Caco-2 (cell line): ENCODE measurements at regions not wholly inside any gene's neighbourhood (a gene's known extent, or its start where the extent isn't known, plus 50 kb on each side); places are given as distances from the start of the nearest gene placed in this dataset.

Source experiments
- BruUV-seq: library from RNA; stranded (reverse); fragments of 400-500 nt; replicated peaks from 2 replicates; lab custom pipeline; 2021; lab: Mats Ljungman, UMichigan
- CTCF ChIA-PET: fragments of 300-600 bp; sonication (Branson Sonifier 250); formaldehyde crosslinking; loops from one replicate; lab custom pipeline; 2022; ENCODE audit warnings: antibody characterized with exemption; lab: Charles Lee
- POLR2A ChIA-PET: fragments of 300-600 bp; sonication (Branson Sonifier 250); formaldehyde crosslinking; loops from one replicate; lab custom pipeline; 2022; ENCODE audit warnings: antibody characterized with exemption; lab: Charles Lee
- DNase-seq, 2 experiments: peaks; one replicate each; pipeline versions ENCODE4 v3.0.0 to v3.0.0-alpha.2; 2020 to 2022
- H3K27me3 ChIP-seq: replicated peaks from 2 replicates; pipeline ENCODE4 v1.6.0; 2011; ENCODE audit warnings: low read length; ENCODE audit not compliant: control insufficient read depth, insufficient read depth
- H3K36me3 ChIP-seq: 2 replicates; pipeline ENCODE4 v1.5.1; 2011; ENCODE audit warnings: low read length; ENCODE audit not compliant: control insufficient read depth, insufficient read depth
- H3K4me1 ChIP-seq: fragments of 250-450 bp; sonication (Bioruptor Pico); 2 replicates; pipeline ENCODE4 v1.5.1; 2020; ENCODE audit warnings: mild to moderate bottlenecking
- H3K4me3 ChIP-seq: 2 replicates; pipeline ENCODE4 v1.5.1; 2011; ENCODE audit warnings: low read depth, mild to moderate bottlenecking, control low read depth, low read length
- H3K9me3 ChIP-seq: fragments of 250-450 bp; sonication (Bioruptor Pico); 2 replicates; pipeline ENCODE4 v1.5.1; 2020; ENCODE audit warnings: mild to moderate bottlenecking, moderate library complexity
- H3K27ac Mint-ChIP-seq: one replicate; pipeline ENCODE4 v1.8.0; 2022; ENCODE audit warnings: mixed read lengths; ENCODE audit not compliant: unreplicated experiment
- H3K27me3 Mint-ChIP-seq: one replicate; pipeline ENCODE4 v1.8.0; 2022; ENCODE audit warnings: mixed read lengths; ENCODE audit not compliant: insufficient read depth, unreplicated experiment
- H3K36me3 Mint-ChIP-seq: one replicate; pipeline ENCODE4 v1.8.0; 2022; ENCODE audit warnings: mild to moderate bottlenecking, mixed read lengths; ENCODE audit not compliant: insufficient read depth, unreplicated experiment
- H3K4me1 Mint-ChIP-seq: one replicate; pipeline ENCODE4 v1.8.0; 2022; ENCODE audit warnings: low read depth, mixed read lengths; ENCODE audit not compliant: unreplicated experiment
- H3K4me3 Mint-ChIP-seq: one replicate; pipeline ENCODE4 v1.8.0; 2022; ENCODE audit warnings: mild to moderate bottlenecking, moderate library complexity, mixed read lengths; ENCODE audit not compliant: unreplicated experiment
- H3K9me3 Mint-ChIP-seq: one replicate; pipeline ENCODE4 v1.8.0; 2022; ENCODE audit warnings: mixed read lengths; ENCODE audit not compliant: unreplicated experiment
- intact Hi-C: fragments of 100-400 bp; cut with micrococcal nuclease; formaldehyde crosslinking; loops from one replicate; pipeline ENCODE4 v1.10.0; 2022; ENCODE audit not compliant: unreplicated experiment
- TF ChIP-seq, protein P1 (sequence below), 2 experiments: fragments of 200-600 bp in 1 of 2; IDR thresholded peaks; 1 replicate in 1 of 2; 2 replicates in 1 of 2; pipeline versions ENCODE4 v1.5.1 to v1.8.0; 2011 to 2022; ENCODE audit warnings: antibody characterized with exemption in 1 of 2, control low read depth in 1 of 2, inconsistent platforms in 1 of 2, low read depth in 1 of 2, low read length in 1 of 2, mild to moderate bottlenecking in 1 of 2, moderate library complexity in 1 of 2; ENCODE audit not compliant: insufficient read depth in 1 of 2, severe bottlenecking in 1 of 2, unreplicated experiment in 1 of 2

DNA sequence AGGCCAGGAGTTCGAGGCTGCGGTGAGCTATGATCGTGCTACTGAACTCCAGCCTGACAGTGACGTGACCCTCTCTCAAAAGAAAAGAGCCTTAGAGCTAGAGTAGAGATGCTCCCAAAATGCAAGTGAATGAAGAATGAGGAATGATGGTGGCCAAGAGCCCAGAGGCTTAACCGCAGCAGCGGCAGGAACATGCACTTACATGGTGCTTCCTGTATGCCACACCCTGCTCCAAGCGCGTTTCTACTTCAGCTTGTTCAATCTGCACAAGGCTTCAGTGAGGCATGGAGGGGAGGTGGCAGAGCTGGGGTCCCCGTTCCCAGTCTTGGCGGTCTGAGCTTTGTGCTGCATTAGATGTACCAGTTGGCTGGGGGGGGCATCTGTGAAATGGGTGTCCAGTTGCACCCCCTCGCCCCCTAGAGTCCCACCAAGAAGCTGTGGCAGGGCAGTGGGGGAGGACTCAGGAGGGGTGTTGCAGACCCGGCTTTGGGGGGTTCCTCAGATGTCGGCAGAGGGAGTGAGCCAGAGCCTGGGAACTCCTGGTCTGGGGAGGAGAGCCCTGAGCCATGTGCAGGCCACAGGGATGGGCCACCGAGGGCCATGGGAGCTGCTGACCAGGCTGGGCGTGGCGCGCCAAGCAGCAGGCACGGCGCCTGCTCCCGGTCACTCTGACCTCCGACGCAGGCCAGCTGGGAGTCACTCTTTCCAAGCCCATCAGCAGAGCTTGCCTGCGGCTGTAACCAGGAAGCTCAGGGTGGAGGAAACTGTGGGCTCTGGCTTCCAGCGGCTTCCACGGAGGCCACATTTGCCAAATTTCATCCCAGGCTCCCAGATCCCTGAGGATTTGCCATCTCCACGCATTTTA, 260.1 kb downstream of the PARN start:
- Histone ChIP-seq H3K9me3 (no peaks in the 10 kb centered on the region), H3K36me3 (no peaks in the 10 kb centered on the region), H3K4me3 (no peak overlapping the region), H3K27me3 (no peaks in the 10 kb centered on the region), H3K4me1 (peaks cover 4% of the 10 kb centered on the region)
- no peak overlapping the region for H3K27ac Mint-ChIP-seq
- ChIA-PET POLR2A (no interaction called here), CTCF (no interaction called here)
- H3K4me3 Mint-ChIP-seq, result no peak overlapping the region
- intact Hi-C loops, result no loop called here
- peaks cover under 1% of the 10 kb centered on the region for H3K4me1 Mint-ChIP-seq
- DNase-seq, result no peak
- no peaks in the 10 kb centered on the region for H3K27me3 Mint-ChIP-seq
- no peaks in the 10 kb centered on the region for H3K36me3 Mint-ChIP-seq
- H3K9me3 Mint-ChIP-seq, result no peaks in the 10 kb centered on the region
- BruUV-seq, result no TSS peak
- TF ChIP-seq, protein P1, sequence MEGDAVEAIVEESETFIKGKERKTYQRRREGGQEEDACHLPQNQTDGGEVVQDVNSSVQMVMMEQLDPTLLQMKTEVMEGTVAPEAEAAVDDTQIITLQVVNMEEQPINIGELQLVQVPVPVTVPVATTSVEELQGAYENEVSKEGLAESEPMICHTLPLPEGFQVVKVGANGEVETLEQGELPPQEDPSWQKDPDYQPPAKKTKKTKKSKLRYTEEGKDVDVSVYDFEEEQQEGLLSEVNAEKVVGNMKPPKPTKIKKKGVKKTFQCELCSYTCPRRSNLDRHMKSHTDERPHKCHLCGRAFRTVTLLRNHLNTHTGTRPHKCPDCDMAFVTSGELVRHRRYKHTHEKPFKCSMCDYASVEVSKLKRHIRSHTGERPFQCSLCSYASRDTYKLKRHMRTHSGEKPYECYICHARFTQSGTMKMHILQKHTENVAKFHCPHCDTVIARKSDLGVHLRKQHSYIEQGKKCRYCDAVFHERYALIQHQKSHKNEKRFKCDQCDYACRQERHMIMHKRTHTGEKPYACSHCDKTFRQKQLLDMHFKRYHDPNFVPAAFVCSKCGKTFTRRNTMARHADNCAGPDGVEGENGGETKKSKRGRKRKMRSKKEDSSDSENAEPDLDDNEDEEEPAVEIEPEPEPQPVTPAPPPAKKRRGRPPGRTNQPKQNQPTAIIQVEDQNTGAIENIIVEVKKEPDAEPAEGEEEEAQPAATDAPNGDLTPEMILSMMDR (IDR thresholded peaks at IDR 0.05; ENCODE audit: insufficient read depth in 1 of 2, low read depth in 1 of 2, low read length in 1 of 2, severe bottlenecking in 1 of 2, unreplicated experiment in 1 of 2), result no peak

- POLR2A ChIA-PET, result no interaction called here
- no TSS peak for BruUV-seq
- H3K9me3 Mint-ChIP-seq, result no peaks in the 10 kb centered on the region
Observed at GRCh38 chr16:14368399-14368798, 261.7 kb downstream of the PARN start.

GRCh38 chr16:14366974-14367707, 262.9 kb downstream of the PARN start:
- Histone ChIP-seq H3K36me3 (no peaks in the 10 kb centered on the region), H3K9me3 (no peaks in the 10 kb centered on the region), H3K4me3 (no peak overlapping the region), H3K4me1 (peaks cover 11% of the 10 kb centered on the region), H3K27me3 (no peaks in the 10 kb centered on the region)
- H3K4me1 Mint-ChIP-seq, result peaks cover 9% of the 10 kb centered on the region
- CTCF ChIA-PET, result no interaction called here
- TF ChIP-seq, protein P1 (IDR thresholded peaks at IDR 0.05; ENCODE audit: insufficient read depth in 1 of 2, low read depth in 1 of 2, low read length in 1 of 2, severe bottlenecking in 1 of 2, unreplicated experiment in 1 of 2), result no peak
- H3K36me3 Mint-ChIP-seq, result no peaks in the 10 kb centered on the region
- H3K4me3 Mint-ChIP-seq, result no peak overlapping the region
- DNase-seq, result no peak
- no peaks in the 10 kb centered on the region for H3K9me3 Mint-ChIP-seq
- no peaks in the 10 kb centered on the region for H3K27me3 Mint-ChIP-seq
- POLR2A ChIA-PET, result interaction anchor here (0.7 kb wide), 1 partner anchor 1520 kb away, joined by 4 read pairs; no protein-coding TSS in a partner anchor
- H3K27ac Mint-ChIP-seq, result no peak overlapping the region
- intact Hi-C loops, result no loop called here
- no TSS peak for BruUV-seq

More at GRCh38 chr16:14368399-14368798, 261.7 kb downstream of the PARN start:
- CTCF ChIA-PET, result interaction anchor here (0.5 kb wide), 1 partner anchor 737 kb away, joined by 3 read pairs; no protein-coding TSS in a partner anchor
- H3K4me3 ChIP-seq, result no peak overlapping the region
- no peaks in the 10 kb centered on the region for H3K36me3 ChIP-seq
- Mint-ChIP-seq H3K4me1 (peaks cover 9% of the 10 kb centered on the region), H3K27me3 (no peaks in the 10 kb centered on the region), H3K27ac (no peak overlapping the region), H3K4me3 (no peak overlapping the region), H3K36me3 (no peaks in the 10 kb centered on the region)
- peaks cover 11% of the 10 kb centered on the region for H3K4me1 ChIP-seq
- intact Hi-C loops, result no loop called here
- no peaks in the 10 kb centered on the region for H3K27me3 ChIP-seq
- DNase-seq, result no peak
- H3K9me3 ChIP-seq, result no peaks in the 10 kb centered on the region
- TF ChIP-seq, protein P1 (IDR thresholded peaks at IDR 0.05; ENCODE audit: insufficient read depth in 1 of 2, low read depth in 1 of 2, low read length in 1 of 2, severe bottlenecking in 1 of 2, unreplicated experiment in 1 of 2), result no peak
